ENCODE measurements at regions not wholly inside any gene's neighbourhood (a gene's known extent, or its start where the extent isn't known, plus 50 kb on each side); places are given as distances from the start of the nearest gene placed in this dataset.
A peak's percentile ranks its signal among the peaks of the same experiment; 100 is the strongest.

- no peak for TF ChIP-seq CTCF (conservative IDR thresholded peaks at IDR 0.05; ENCODE audit: control insufficient read depth, insufficient read depth, low read depth, low read length)
These were observed 60.3 kb upstream of the CAMK2D start for GRCh38 chr4:113821856-113822255.

GRCh38 chr4:113820108-113820507 lies 58.6 kb upstream of the CAMK2D start:
- TF ChIP-seq CTCF (conservative IDR thresholded peaks at IDR 0.05; ENCODE audit: control insufficient read depth, insufficient read depth, low read depth, low read length), result no peak
- DNase-seq (ENCODE audit: low read depth), result no peak
- H3K4me3 ChIP-seq (ENCODE audit: control insufficient read depth, low read depth, low read length), result no peak overlapping the region

More at GRCh38 chr4:113821856-113822255, 60.3 kb upstream of the CAMK2D start:
- DNase-seq (ENCODE audit: low read depth), result no peak
- no peak overlapping the region for H3K4me3 ChIP-seq (ENCODE audit: control insufficient read depth, low read depth, low read length)

GRCh38 chr4:113815826-113816225 lies 54.3 kb upstream of the CAMK2D start:
- DNase-seq (ENCODE audit: low read depth), result no peak
- no peak for TF ChIP-seq CTCF (conservative IDR thresholded peaks at IDR 0.05; ENCODE audit: control insufficient read depth, insufficient read depth, low read depth, low read length)
- H3K4me3 ChIP-seq (ENCODE audit: control insufficient read depth, low read depth, low read length), result no peak overlapping the region

GRCh38 chr4:113811359-113811758 lies 49.8 kb upstream of the CAMK2D start:
- no peak for TF ChIP-seq CTCF (conservative IDR thresholded peaks at IDR 0.05; ENCODE audit: control insufficient read depth, insufficient read depth, low read depth, low read length)
- H3K4me3 ChIP-seq (ENCODE audit: control insufficient read depth, low read depth, low read length), result no peak overlapping the region
- peak; percentile 23 for DNase-seq (ENCODE audit: low read depth)
